ENCODE measurements at regions not wholly inside any gene's neighbourhood (a gene's known extent, or its start where the extent isn't known, plus 50 kb on each side); places are given as distances from the start of the nearest gene placed in this dataset.

DNA sequence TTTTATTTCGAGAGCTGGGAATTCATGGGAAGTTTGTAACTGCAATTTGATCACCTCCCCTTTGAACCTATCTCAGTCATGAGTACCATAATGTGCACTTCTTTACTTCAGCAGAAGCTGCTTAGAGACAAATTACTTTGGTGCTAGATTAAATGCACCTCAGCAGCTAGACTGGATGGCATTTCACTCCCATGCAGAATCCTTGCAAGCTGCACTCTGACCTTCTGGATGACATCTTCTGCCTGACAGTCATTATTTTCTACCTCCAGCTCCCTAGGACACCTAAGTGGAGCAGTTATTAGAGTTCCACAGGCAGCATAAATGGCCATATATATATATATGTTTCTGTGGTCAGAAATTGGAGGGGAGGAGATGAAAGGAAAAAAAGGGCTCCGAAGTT is 366.0 kb upstream of the TMPRSS15 start:
- H3K36me3 Mint-ChIP-seq, result no peaks in the 10 kb centered on the region
- H3K9me3 Mint-ChIP-seq, result no peaks in the 10 kb centered on the region

DNA sequence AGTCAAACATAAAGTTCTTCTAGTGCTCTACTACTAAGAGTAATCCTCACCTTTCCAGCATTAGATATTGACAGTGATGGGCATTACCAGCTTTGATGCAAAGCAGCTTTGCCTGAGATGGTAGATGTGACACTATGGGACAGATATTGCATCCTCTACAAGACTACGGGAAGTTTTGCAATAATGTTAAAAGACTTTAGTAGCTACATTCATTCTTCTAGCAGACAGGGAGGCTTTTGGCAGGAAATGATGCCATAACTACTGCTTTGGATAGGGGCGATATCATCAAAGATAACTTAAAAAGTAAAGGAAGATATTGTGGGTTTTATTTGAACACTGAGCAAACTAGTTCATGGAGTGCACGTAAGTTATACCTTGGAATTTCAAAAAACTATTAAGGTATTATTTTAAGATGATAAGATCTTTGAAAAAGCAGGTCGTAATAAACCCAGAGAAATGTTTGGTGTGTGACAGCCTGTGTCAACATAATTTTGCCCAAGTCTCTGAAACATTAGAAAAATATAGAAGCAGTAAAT is 368.3 kb upstream of the TMPRSS15 start:
- TF ChIP-seq, protein P1, sequence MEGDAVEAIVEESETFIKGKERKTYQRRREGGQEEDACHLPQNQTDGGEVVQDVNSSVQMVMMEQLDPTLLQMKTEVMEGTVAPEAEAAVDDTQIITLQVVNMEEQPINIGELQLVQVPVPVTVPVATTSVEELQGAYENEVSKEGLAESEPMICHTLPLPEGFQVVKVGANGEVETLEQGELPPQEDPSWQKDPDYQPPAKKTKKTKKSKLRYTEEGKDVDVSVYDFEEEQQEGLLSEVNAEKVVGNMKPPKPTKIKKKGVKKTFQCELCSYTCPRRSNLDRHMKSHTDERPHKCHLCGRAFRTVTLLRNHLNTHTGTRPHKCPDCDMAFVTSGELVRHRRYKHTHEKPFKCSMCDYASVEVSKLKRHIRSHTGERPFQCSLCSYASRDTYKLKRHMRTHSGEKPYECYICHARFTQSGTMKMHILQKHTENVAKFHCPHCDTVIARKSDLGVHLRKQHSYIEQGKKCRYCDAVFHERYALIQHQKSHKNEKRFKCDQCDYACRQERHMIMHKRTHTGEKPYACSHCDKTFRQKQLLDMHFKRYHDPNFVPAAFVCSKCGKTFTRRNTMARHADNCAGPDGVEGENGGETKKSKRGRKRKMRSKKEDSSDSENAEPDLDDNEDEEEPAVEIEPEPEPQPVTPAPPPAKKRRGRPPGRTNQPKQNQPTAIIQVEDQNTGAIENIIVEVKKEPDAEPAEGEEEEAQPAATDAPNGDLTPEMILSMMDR (conservative IDR thresholded peaks at IDR 0.05), result no peak
- no peak overlapping the region for H3K4me3 Mint-ChIP-seq
- H3K27ac Mint-ChIP-seq, result no peak overlapping the region
- H3K4me1 Mint-ChIP-seq (ENCODE audit: unreplicated experiment), result no peaks in the 10 kb centered on the region
- H3K9me3 Mint-ChIP-seq, result no peaks in the 10 kb centered on the region
- DNase-seq (ENCODE audit: extremely low spot score, unreplicated experiment), result no peak
- H3K27me3 Mint-ChIP-seq, result no peaks in the 10 kb centered on the region
- no peaks in the 10 kb centered on the region for H3K36me3 Mint-ChIP-seq

More for the DNA sequence above, 366.0 kb upstream of the TMPRSS15 start:
- Mint-ChIP-seq H3K4me1 (ENCODE audit: unreplicated experiment) (no peaks in the 10 kb centered on the region), H3K27ac (no peak overlapping the region), H3K27me3 (no peaks in the 10 kb centered on the region), H3K4me3 (no peak overlapping the region)
- TF ChIP-seq, protein P1 (conservative IDR thresholded peaks at IDR 0.05), result no peak
- DNase-seq (ENCODE audit: extremely low spot score, unreplicated experiment), result no peak

GRCh38 chr21:18772404-18772803 is 368.8 kb upstream of the TMPRSS15 start:
- Mint-ChIP-seq H3K27ac (no peak overlapping the region), H3K36me3 (no peaks in the 10 kb centered on the region), H3K4me1 (ENCODE audit: unreplicated experiment) (no peaks in the 10 kb centered on the region), H3K4me3 (no peak overlapping the region), H3K9me3 (no peaks in the 10 kb centered on the region), H3K27me3 (no peaks in the 10 kb centered on the region)
- DNase-seq (ENCODE audit: extremely low spot score, unreplicated experiment), result no peak
- TF ChIP-seq, protein P1 (conservative IDR thresholded peaks at IDR 0.05), result no peak

- no peak overlapping the region for H3K27ac Mint-ChIP-seq
- no peaks in the 10 kb centered on the region for H3K4me1 Mint-ChIP-seq (ENCODE audit: unreplicated experiment)
- H3K9me3 Mint-ChIP-seq, result no peaks in the 10 kb centered on the region
- no peaks in the 10 kb centered on the region for H3K36me3 Mint-ChIP-seq
- H3K4me3 Mint-ChIP-seq, result no peak overlapping the region
- no peak for DNase-seq (ENCODE audit: extremely low spot score, unreplicated experiment)
- TF ChIP-seq, protein P1 (conservative IDR thresholded peaks at IDR 0.05), result no peak
- H3K27me3 Mint-ChIP-seq, result no peaks in the 10 kb centered on the region
Measured at GRCh38 chr21:18772897-18773296, 369.3 kb upstream of the TMPRSS15 start.

- TF ChIP-seq, protein P1 (conservative IDR thresholded peaks at IDR 0.05), result no peak
- DNase-seq (ENCODE audit: extremely low spot score, unreplicated experiment), result no peak
- H3K4me1 Mint-ChIP-seq (ENCODE audit: unreplicated experiment), result no peaks in the 10 kb centered on the region
- no peak overlapping the region for H3K4me3 Mint-ChIP-seq
- no peaks in the 10 kb centered on the region for H3K9me3 Mint-ChIP-seq
- H3K27ac Mint-ChIP-seq, result no peak overlapping the region
- H3K36me3 Mint-ChIP-seq, result no peaks in the 10 kb centered on the region
- H3K27me3 Mint-ChIP-seq, result no peaks in the 10 kb centered on the region
Measured at GRCh38 chr21:18776936-18777335, 373.4 kb upstream of the TMPRSS15 start.

- no peaks in the 10 kb centered on the region for H3K27me3 Mint-ChIP-seq
- no peaks in the 10 kb centered on the region for H3K9me3 Mint-ChIP-seq
- no peak overlapping the region for H3K27ac Mint-ChIP-seq
Measured at GRCh38 chr21:18782721-18783120, 379.1 kb upstream of the TMPRSS15 start.

More at GRCh38 chr21:18782721-18783120, 379.1 kb upstream of the TMPRSS15 start:
- H3K4me1 Mint-ChIP-seq (ENCODE audit: unreplicated experiment), result no peaks in the 10 kb centered on the region
- H3K4me3 Mint-ChIP-seq, result no peak overlapping the region
- TF ChIP-seq, protein P1 (conservative IDR thresholded peaks at IDR 0.05), result no peak
- no peaks in the 10 kb centered on the region for H3K36me3 Mint-ChIP-seq
- no peak for DNase-seq (ENCODE audit: extremely low spot score, unreplicated experiment)
